ENCODE measurements at regions not wholly inside any gene's neighbourhood (a gene's known extent, or its start where the extent isn't known, plus 50 kb on each side); places are given as distances from the start of the nearest gene placed in this dataset.
A peak's percentile ranks its signal among the peaks of the same experiment; 100 is the strongest.

- TF ChIP-seq NONO (IDR thresholded peaks at IDR 0.05) (no peak), NONO (CRISPR knock-in tag; conservative IDR thresholded peaks at IDR 0.05) (no peak), CHD4 (IDR thresholded peaks at IDR 0.05; ENCODE audit: borderline replicate concordance, low read length) (no peak), KDM2A (CRISPR knock-in tag; IDR thresholded peaks at IDR 0.05; ENCODE audit: borderline replicate concordance, low read depth) (peak; percentile 33), PRMT3 (CRISPR knock-in tag; IDR thresholded peaks at IDR 0.05; ENCODE audit: borderline replicate concordance, low read depth) (no peak), ZFP36L2 (CRISPR knock-in tag; IDR thresholded peaks at IDR 0.05) (no peak), MXD1 (CRISPR knock-in tag; IDR thresholded peaks at IDR 0.05) (no peak), HOXA5 (CRISPR knock-in tag; IDR thresholded peaks at IDR 0.05) (no peak), ARID2 (CRISPR knock-in tag; IDR thresholded peaks at IDR 0.05; ENCODE audit: borderline replicate concordance) (no peak), MAFG (CRISPR knock-in tag; IDR thresholded peaks at IDR 0.05) (no peak), ZNF281 (CRISPR knock-in tag; IDR thresholded peaks at IDR 0.05; ENCODE audit: borderline replicate concordance) (no peak), KDM6A (CRISPR knock-in tag; IDR thresholded peaks at IDR 0.05; ENCODE audit: low read depth) (no peak), SMARCC2 (IDR thresholded peaks at IDR 0.05) (no peak), ZNF432 (CRISPR knock-in tag; IDR thresholded peaks at IDR 0.05; ENCODE audit: borderline replicate concordance) (no peak), BCL3 (CRISPR knock-in tag; IDR thresholded peaks at IDR 0.05) (no peak), HOXA7 (CRISPR knock-in tag; IDR thresholded peaks at IDR 0.05) (no peak), MAFF (IDR thresholded peaks at IDR 0.05; ENCODE audit: low read depth, low read length) (no peak), PATZ1 (CRISPR knock-in tag; IDR thresholded peaks at IDR 0.05) (peak; percentile 64), KDM5B (CRISPR knock-in tag; IDR thresholded peaks at IDR 0.05; ENCODE audit: borderline replicate concordance) (no peak), TEAD3 (CRISPR knock-in tag; optimal IDR thresholded peaks at IDR 0.05; ENCODE audit: borderline replicate concordance) (no peak), ATF3 (CRISPR knock-in tag; IDR thresholded peaks at IDR 0.05) (peak; percentile 92), ZNF441 (CRISPR knock-in tag; IDR thresholded peaks at IDR 0.05; ENCODE audit: borderline replicate concordance) (no peak), BORCS8-MEF2B (CRISPR knock-in tag; IDR thresholded peaks at IDR 0.05) (no peak), CHCHD3 (CRISPR knock-in tag; IDR thresholded peaks at IDR 0.05) (no peak), HMG20A (CRISPR knock-in tag; IDR thresholded peaks at IDR 0.05; ENCODE audit: borderline replicate concordance) (0 out of 2 replicates have a peak, but pooled peaks have one; percentile 22), ZFP41 (CRISPR knock-in tag; IDR thresholded peaks at IDR 0.05; ENCODE audit: borderline replicate concordance) (no peak)
These were observed 88.6 kb upstream of the RASGRF1 start (continued) for GRCh38 chr15:79179108-79179561.

All from HepG2 (cell line).